GF-D8 (cell line): ENCODE measurements at regions not wholly inside any gene's neighbourhood (a gene's known extent, or its start where the extent isn't known, plus 50 kb on each side); places are given as distances from the start of the nearest gene placed in this dataset.
"Not testable (repeated sequence)": the region's sequence is repeated elsewhere in the genome, so short reads cannot be mapped to it uniquely, and the experiment has no call there.

Source experiments
- DNase-seq: peaks from one replicate; lab custom pipeline; 2025; lab: John Stamatoyannopoulos, UW

DNA sequence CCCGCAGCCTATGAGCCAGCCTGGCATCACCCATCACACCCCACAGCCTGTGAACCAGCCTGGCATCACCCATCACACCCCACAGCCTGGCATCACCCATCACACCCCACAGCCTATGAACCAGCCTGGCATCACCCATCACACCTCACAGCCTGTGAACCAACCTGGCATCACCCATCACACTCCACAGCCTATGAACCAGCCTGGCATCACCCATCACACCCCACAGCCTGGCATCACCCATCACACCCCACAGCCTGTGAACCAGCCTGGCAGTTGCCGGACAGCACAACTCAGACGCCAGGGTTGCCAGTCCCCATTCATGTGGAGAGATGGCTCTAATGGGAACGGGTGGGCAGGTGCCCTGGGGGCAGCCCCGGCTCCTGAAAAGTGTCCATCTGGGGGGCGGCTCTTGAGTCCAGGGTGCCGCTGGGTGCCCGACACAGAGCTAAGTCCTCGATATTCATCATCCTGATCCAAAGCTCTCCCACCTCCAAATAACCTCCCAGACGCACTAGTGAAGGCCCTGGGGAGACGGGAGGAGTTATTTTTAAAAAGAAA lies 116.9 kb upstream of the AFDN start:
- DNase-seq = not testable (repeated sequence)

DNA sequence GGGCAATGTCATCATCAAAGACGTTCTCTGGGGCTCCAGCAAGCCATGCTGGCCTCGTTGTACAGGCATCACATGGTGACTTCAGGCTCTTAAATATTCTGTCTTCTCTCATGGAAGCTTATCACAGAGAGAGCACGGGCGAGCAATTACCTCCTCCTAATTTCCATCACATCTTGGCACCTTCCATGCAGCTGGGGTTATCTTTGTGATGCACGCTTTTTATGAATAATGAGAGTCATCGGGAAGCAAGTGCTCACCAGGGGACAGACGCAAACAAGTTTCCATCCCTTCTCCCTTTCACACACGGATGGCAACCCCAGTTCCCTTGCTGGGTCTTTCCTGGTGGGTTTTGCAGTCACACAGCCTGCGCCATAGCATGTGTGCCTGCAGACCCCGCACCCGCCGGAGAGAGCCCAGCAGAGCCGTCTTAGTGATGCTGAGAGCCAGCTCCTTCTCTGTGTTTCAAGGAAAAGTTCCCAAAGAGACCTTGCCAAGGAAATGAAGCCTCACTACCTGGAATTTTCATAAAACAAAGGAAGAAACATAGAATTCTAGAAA lies 116.3 kb upstream of the AFDN start:
- no peak for DNase-seq

DNA sequence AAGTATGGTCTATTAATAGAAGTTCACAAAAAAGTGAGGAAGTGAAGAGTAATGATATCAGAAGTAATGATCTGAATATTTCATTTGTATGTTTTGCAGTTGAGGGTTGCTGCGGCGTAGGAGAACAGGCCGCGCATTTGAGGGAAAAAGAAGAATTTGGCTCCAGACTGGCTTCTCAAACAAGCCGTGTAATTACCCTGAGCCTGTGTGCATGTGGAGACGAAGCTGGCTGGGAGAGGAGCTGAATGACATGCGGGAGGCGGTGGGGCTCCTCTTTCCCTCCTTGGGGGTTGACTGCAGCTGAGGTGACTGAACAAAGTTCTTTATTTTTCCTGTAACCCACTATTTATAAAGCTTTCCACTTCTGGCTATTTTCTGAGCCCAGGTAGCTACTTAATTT lies 115.5 kb upstream of the AFDN start:
- no peak for DNase-seq

DNA sequence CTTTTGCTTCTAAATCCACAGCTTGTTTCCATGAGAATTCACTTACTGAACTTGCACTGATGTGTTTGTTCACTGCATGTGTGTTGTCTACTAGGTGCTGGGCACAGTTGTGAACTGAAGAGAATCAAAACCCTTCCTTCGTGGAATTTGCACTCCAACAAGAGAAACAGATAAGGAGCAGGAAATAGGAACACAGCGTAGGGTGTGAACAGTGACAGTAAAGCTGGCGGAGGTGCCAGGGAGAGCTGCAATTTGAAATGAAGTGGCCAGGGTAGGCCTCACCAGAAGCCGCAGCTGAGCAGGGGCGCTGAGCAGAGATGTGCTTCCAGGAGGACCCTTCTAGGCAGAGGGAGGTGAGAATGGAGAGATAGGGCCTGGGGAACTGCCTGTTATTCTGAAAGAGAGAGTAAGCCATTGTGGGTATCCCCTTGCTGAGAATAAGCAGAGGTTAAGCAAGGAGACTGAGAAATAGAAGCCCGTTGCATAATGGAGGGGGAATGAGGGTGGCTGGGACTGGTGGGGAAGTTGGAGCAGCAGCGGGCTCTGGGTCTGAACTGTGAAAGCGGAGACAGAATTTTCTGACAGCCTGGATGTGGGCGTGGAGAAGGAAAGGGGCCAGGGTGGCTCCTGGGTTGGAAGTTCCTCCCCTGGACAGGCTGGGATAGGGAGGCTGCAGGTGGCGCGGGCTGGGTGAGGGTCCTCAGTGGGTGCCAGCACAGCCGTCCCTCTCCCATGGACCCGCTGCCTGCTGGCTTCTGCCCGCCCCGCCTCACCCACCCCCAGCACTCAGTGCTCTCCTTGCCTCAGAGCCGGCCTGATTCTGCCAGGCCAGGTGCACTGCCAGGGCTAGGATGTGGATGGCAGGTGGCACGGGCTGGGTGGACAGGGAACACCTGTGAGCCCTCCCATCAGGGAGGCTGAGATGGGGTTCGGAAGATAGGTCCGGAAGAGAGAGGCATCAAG lies 114.7 kb upstream of the AFDN start:
- DNase-seq = no peak

GRCh38 chr6:167712731-167713475 lies 113.8 kb upstream of the AFDN start:
- no peak for DNase-seq

- no peak for DNase-seq
Measured at GRCh38 chr6:167714152-167714551, 112.6 kb upstream of the AFDN start.

DNA sequence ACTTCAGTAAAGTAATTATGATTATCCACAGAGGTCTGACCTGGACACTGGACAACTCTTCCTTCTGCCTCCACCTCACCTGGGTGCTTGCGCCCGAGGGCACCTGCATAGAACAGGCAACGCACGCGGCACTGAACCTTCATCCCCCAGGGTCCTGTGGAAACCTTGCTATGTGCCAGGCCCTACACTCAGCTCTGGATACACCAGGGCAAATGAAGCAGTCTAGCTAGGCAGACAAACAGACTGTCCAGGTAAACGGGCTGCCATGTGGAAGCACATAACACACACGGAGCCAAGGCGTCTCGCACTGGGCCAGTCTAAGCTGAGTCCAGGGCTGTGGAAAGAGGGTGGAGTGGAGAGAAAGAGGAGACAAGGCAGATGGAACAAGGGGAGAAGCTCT lies 109.3 kb upstream of the AFDN start:
- no peak for DNase-seq

DNA sequence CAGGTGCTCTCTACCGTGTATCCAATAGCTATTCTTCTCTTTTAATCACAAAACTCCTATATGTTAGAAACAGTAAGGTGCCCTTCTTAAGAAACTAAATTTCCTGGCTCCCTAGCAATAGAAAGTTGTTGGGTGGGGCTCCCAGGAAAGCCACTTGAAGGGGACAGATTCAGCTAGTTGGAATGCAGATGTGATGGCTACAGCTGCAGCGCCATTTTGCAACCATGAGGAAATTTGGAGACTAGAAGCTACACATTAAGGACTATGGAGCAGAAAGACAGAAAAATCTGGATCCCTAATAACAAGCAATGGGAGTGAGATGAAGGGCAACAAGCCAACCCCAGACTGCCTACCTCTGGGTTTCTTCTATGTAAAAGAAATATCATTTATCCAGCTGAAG lies 108.8 kb upstream of the AFDN start:
- no peak for DNase-seq

DNA sequence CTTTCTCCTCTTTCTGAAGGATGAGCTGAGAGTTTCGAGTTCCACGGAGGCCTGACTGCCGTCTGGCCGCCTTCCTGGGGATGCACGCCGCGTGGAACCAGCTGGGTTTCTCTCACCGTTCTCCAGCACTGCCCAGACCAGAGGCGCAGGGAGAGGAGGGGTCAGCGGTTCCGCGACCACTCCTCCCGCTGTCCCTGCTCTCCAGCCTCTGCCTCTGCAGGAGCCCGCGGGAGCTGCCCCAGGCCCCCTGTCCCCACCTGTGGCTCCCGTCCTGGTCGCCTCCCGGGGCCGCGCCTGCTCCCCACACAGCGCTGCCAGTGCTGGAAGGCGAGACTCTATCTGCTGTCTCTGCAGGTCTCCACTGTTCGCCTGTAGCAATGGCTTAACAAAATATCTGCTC lies 106.8 kb upstream of the AFDN start:
- no peak for DNase-seq

DNA sequence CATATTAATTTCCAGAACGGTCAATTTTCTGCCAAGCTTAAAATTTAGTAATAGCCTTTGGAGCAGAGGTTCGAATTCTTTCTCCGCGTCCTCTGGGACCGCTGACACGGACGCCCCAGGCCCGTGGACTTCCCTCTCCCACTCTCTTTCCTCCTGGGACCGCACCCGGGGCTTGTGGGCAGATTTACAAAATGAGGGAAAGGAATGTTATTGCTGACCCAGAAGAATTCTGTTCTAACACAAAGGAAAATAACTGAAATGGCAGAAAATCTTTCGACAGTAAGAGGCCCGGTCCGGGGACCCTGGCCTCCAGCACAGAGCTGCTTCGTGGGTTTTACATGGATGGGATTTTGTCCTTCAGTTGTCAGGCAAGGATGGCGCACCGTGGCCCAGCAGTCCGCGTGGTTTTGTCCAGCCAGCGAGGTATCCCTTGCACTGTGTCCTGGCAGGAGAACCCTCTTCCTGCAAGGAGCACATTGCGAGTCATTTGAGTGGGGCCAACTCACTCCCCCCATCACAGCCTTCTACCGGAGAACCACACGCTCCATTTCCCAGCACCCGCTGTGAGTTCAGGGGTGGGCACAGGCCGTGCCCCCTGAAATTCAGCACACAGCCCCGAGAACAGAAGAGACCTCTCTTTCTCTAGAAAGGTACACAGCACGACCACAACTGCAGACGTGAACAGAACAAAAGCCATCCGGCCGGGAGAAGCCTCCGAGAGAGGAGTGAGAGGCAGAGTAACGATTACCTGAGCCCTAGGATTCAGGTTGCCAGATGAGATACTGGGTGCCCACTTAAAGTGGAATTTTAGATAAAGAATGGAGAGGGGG lies 106.0 kb upstream of the AFDN start:
- DNase-seq = no peak

DNA sequence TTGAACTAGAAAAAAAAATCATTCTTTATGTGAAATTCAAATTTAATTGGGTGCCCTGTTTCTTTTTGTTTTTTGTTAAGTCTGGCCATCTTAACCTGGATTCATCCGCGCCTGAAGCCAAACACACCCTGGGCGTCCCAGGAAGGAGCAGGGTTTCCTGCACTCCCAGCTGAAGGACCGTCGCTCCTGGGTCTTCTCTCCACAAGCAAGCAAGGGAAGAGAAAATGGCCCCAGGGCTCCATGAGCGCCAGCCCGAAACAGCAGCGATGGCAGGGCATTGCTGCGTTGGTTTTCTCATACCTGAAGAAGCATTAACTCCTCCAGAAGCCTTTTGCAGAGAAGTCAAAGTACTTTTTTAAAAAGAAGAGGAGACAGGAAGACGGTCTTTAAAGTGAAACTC lies 105.4 kb upstream of the AFDN start:
- no peak for DNase-seq

GRCh38 chr6:167722634-167723309 lies 103.9 kb upstream of the AFDN start:
- DNase-seq = no peak

GRCh38 chr6:167726043-167726621 lies 100.6 kb upstream of the AFDN start:
- no peak for DNase-seq

- DNase-seq = no peak
Measured at GRCh38 chr6:167730441-167730840, 96.3 kb upstream of the AFDN start.

DNA sequence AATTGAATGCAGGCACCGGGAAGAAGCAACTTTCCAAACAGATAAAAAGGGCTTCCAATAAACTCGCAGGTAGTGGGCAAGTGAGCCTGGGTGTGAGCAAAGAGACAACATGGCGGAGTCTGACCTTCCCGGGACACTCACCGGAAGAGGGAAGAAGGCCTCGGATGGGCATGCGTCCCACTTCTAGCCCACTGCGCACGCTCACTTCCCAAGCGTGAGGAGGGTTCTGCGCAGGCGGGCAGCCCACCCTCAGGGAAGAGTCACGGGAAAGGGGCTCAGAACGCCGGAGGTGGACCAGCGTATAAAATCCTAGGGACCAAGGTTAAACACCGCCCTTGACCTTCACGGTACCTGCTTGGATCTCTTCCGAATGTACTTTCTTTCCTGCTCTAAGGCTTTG lies 95.5 kb upstream of the AFDN start:
- no peak for DNase-seq

- no peak for DNase-seq
Measured at GRCh38 chr6:167731731-167732422, 94.8 kb upstream of the AFDN start.

- DNase-seq = no peak
Measured at GRCh38 chr6:167733740-167734661, 92.7 kb upstream of the AFDN start.

- no peak for DNase-seq
Measured at GRCh38 chr6:167734662-167735083, 92.0 kb upstream of the AFDN start.
